Neural crest cell (in vitro differentiated cells): ENCODE measurements at regions not wholly inside any gene's neighbourhood (a gene's known extent, or its start where the extent isn't known, plus 50 kb on each side); places are given as distances from the start of the nearest gene placed in this dataset.
A peak's percentile ranks its signal among the peaks of the same experiment; 100 is the strongest.

Experiments
- DNase-seq: peaks from one replicate; pipeline ENCODE4 v3.0.0; 2021; ENCODE audit warnings: low read depth, mixed read lengths, low spot score
- H3K27ac Mint-ChIP-seq: one replicate; pipeline ENCODE4 v1.8.0; 2021; ENCODE audit warnings: mild to moderate bottlenecking, mixed read lengths; ENCODE audit not compliant: unreplicated experiment
- H3K27me3 Mint-ChIP-seq: 2 replicates; pipeline ENCODE4 v1.8.0; 2021; ENCODE audit warnings: low read depth, mild to moderate bottlenecking, mixed read lengths
- H3K36me3 Mint-ChIP-seq: 2 replicates; pipeline ENCODE4 v1.8.0; 2021; ENCODE audit warnings: low read depth, mild to moderate bottlenecking, mixed read lengths
- H3K4me1 Mint-ChIP-seq: 2 replicates; pipeline ENCODE4 v1.8.0; 2021; ENCODE audit warnings: mixed read lengths
- H3K4me3 Mint-ChIP-seq: one replicate; pipeline ENCODE4 v1.8.0; 2021; ENCODE audit warnings: mild to moderate bottlenecking, mixed read lengths
- H3K9me3 Mint-ChIP-seq: 2 replicates; pipeline ENCODE4 v1.8.0; 2021; ENCODE audit warnings: mixed read lengths
- CTCF ChIP-seq: fragments of 200-600 bp; sonication (generic); conservative IDR thresholded peaks from 2 replicates; pipeline ENCODE4 v1.5.0; 2021; ENCODE audit warnings: antibody characterized with exemption, mild to moderate bottlenecking

GRCh38 chr1:209364716-209365115 is 218.8 kb upstream of the CAMK1G start:
- no peak for DNase-seq
- Mint-ChIP-seq H3K27me3 (peaks cover 3% of the 10 kb centered on the region), H3K36me3 (no peaks in the 10 kb centered on the region), H3K4me1 (no peaks in the 10 kb centered on the region), H3K27ac (no peak overlapping the region), H3K9me3 (peaks cover 2% of the 10 kb centered on the region), H3K4me3 (no peak overlapping the region)
- no peak for TF ChIP-seq CTCF

- Mint-ChIP-seq H3K36me3 (no peaks in the 10 kb centered on the region), H3K4me1 (no peaks in the 10 kb centered on the region), H3K27me3 (peaks cover 3% of the 10 kb centered on the region), H3K27ac (no peak overlapping the region), H3K4me3 (no peak overlapping the region), H3K9me3 (peaks cover 2% of the 10 kb centered on the region)
- DNase-seq, result no peak
- no peak for TF ChIP-seq CTCF
Observed at GRCh38 chr1:209367061-209367772, 216.3 kb upstream of the CAMK1G start.

- Mint-ChIP-seq H3K27ac (no peak overlapping the region), H3K27me3 (peaks cover 3% of the 10 kb centered on the region), H3K9me3 (peaks cover 2% of the 10 kb centered on the region), H3K4me3 (no peak overlapping the region), H3K4me1 (peaks cover under 1% of the 10 kb centered on the region), H3K36me3 (no peaks in the 10 kb centered on the region)
- TF ChIP-seq CTCF, result no peak
- DNase-seq, result no peak
Observed at GRCh38 chr1:209368864-209369598, 214.5 kb upstream of the CAMK1G start.

- no peaks in the 10 kb centered on the region for H3K36me3 Mint-ChIP-seq
- peaks cover 13% of the 10 kb centered on the region for H3K4me1 Mint-ChIP-seq
- H3K4me3 Mint-ChIP-seq, result no peak overlapping the region
- peaks cover 3% of the 10 kb centered on the region for H3K27me3 Mint-ChIP-seq
- H3K27ac Mint-ChIP-seq, result no peak overlapping the region
- DNase-seq, result no peak
- H3K9me3 Mint-ChIP-seq, result peaks cover 2% of the 10 kb centered on the region
- TF ChIP-seq CTCF, result no peak
Observed at GRCh38 chr1:209370241-209370995, 213.1 kb upstream of the CAMK1G start.

DNA sequence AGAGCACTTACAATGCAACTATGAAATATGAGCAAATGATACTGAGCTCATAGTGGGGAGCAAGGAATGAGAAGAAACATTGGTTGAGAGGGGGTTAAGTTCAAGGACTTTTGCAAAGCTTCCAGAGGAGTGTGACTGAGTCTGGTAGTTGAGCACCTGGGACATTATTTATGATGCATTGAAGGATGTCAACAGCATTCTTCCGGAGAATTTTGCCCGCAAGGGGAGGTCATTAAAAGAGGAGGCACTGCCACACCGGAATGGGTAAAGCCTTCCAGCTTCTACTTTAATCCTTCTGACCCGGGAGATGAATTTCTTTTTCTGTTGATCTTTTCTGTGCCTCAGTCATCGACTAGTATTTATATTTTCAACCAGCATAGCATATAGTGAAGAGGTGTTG is 208.4 kb upstream of the CAMK1G start:
- Mint-ChIP-seq H3K4me3 (no peak overlapping the region), H3K36me3 (no peaks in the 10 kb centered on the region), H3K27me3 (no peaks in the 10 kb centered on the region), H3K4me1 (peaks cover 34% of the 10 kb centered on the region), H3K9me3 (no peaks in the 10 kb centered on the region), H3K27ac (peak overlapping the region; percentile 20)
- TF ChIP-seq CTCF, result no peak
- no peak for DNase-seq
